ENCODE measurements at regions not wholly inside any gene's neighbourhood (a gene's known extent, or its start where the extent isn't known, plus 50 kb on each side); places are given as distances from the start of the nearest gene placed in this dataset.

DNA sequence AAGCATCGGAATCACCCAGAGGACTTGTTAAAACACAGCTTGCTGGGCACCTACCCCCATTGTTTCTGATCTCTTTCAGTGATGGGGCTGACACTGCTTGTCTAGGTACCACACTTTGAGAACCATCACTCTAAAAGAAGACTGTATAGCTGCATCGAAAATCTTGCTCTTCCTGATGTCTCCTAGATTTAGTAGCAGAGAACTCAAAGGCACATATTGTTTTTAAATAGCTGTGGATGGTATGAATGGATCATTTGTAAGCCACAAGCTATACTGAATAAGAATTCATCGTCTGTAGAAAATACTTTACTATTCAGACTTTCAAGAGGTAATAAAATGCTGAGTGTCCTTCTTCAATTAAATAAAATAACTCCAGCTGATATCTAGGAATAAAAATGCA, 405.4 kb downstream of the ANKRD50 start:
- Mint-ChIP-seq H3K4me3 (no peak overlapping the region), H3K27ac (no peak overlapping the region)

DNA sequence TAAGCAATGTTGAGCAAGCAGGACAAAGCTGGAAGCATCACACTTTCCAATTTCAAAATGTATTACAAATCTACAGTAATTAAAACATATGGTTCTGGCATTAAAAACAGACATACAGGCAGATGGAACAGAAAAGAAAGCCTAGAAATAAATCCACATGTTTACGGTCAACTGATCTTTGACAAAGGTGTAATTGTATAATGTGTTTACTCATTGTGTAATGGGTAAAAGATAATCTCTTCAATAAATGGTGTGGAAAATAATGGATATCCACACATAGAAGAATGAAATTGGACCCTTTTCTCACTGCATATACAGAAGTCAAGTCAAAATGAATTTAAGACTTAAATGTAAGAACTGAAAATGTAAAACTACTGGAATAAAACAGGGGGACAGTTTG, 394.2 kb downstream of the ANKRD50 start:
- H3K4me1 Mint-ChIP-seq (ENCODE audit: low read depth), result no peaks in the 10 kb centered on the region

More for the DNA sequence above, 405.4 kb downstream of the ANKRD50 start:
- no peak for DNase-seq
- no peak for ATAC-seq (replicated peaks in 1 of 2)
- H3K36me3 Mint-ChIP-seq (ENCODE audit: insufficient read depth in 2 of 2), result no peaks in the 10 kb centered on the region
- H3K4me1 Mint-ChIP-seq (ENCODE audit: low read depth), result no peaks in the 10 kb centered on the region
- peaks cover 6% of the 10 kb centered on the region for H3K27me3 Mint-ChIP-seq (ENCODE audit: low read depth)
- no peaks in the 10 kb centered on the region for H3K9me3 Mint-ChIP-seq

DNA sequence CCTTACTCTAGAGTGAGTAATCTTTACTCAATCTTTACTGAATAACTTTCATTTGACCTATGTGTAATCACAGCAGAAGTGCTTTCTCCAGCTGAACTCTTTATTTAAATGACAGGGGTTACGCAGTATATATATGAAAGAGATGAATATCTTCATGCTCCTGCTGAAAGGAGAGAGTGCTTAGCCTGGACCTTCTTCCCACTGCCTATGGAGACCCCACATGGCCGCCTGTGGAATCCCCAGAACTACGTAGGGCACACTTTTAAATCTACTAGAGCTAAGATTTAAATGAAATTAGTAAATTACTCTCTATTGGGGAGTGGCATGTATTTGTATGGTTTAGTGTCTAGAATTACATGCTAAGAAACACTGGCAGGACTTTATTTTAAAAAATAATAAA, 391.2 kb downstream of the ANKRD50 start:
- no peaks in the 10 kb centered on the region for H3K4me1 Mint-ChIP-seq (ENCODE audit: low read depth)
- no peaks in the 10 kb centered on the region for H3K9me3 Mint-ChIP-seq
- H3K36me3 Mint-ChIP-seq (ENCODE audit: insufficient read depth in 2 of 2), result no peaks in the 10 kb centered on the region
- H3K27ac Mint-ChIP-seq, result no peak overlapping the region
- ATAC-seq (replicated peaks in 1 of 2) (no peak), DNase-seq (no peak)
- H3K4me3 Mint-ChIP-seq, result no peak overlapping the region
- no peaks in the 10 kb centered on the region for H3K27me3 Mint-ChIP-seq (ENCODE audit: low read depth)

More for the DNA sequence above, 394.2 kb downstream of the ANKRD50 start:
- DNase-seq (no peak), ATAC-seq (replicated peaks in 1 of 2) (no peak)
- Mint-ChIP-seq H3K36me3 (ENCODE audit: insufficient read depth in 2 of 2) (no peaks in the 10 kb centered on the region), H3K27me3 (ENCODE audit: low read depth) (peaks cover 7% of the 10 kb centered on the region), H3K4me3 (no peak overlapping the region), H3K27ac (no peak overlapping the region), H3K9me3 (no peaks in the 10 kb centered on the region)

DNA sequence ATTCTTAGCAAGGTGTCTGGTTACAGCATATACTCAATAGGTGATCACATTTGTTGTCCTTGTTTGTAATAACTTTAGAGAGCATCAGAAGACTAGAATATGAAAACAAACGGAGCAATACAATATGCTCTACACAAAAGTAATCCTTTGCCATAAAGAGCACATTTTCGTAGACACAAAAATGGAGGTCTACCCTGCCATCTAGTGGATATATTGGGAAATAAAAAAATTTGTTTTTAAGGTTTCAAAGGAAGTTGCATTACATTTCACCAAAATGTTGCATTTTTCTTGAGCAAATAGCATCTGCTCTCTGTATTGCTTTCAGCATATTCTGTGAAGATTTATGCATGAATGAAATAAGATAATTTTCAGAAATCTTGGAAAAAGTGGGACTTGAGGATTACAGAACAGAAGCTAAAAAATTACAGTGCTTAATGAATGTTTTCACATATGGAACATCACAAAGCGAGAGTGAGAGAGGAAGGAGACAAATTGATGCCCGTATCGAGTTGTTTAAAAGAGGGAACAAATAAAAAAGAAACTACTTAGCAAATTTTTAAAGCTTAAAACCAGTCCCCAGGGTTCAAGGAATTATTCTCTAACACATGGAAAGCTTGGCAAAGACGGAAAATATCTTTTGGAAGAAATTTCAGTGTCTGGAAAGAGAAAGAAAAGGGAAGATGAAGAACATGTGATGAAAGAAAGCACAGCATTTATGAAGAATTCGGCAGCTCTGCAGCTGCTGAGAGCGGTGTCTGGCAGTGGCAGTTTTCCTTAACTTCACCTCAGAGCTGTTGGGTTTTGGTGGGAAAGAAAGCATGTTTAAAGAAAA, 390.1 kb downstream of the ANKRD50 start:
- H3K27ac Mint-ChIP-seq, result no peak overlapping the region
- no peak overlapping the region for H3K4me3 Mint-ChIP-seq
- H3K9me3 Mint-ChIP-seq, result no peaks in the 10 kb centered on the region
- DNase-seq (no peak), ATAC-seq (replicated peaks in 1 of 2) (no peak)
- H3K27me3 Mint-ChIP-seq (ENCODE audit: low read depth), result no peaks in the 10 kb centered on the region
- no peaks in the 10 kb centered on the region for H3K36me3 Mint-ChIP-seq (ENCODE audit: insufficient read depth in 2 of 2)
- H3K4me1 Mint-ChIP-seq (ENCODE audit: low read depth), result no peaks in the 10 kb centered on the region

DNA sequence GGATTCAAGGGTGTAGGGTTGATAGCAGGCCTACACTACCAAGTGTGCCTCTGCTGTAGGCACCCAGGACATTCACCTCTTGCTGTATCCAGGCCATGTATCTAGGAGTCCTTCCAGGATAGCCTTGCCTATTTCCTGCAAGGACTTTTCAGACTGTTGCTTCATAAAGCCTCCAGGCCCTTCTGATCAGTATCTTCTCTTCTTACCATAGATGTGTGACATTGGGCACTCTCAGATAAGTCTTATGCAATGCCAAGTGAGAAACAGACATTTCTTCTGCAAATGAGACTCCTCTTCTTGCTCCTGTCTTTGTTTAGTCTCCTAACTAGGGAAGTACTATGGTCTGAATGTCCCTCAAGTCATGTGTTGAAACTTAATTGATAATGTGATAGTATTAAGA, 386.8 kb downstream of the ANKRD50 start:
- H3K9me3 Mint-ChIP-seq, result no peaks in the 10 kb centered on the region
- H3K4me3 Mint-ChIP-seq, result no peak overlapping the region
- no peak for ATAC-seq (replicated peaks in 1 of 2)
- no peak overlapping the region for H3K27ac Mint-ChIP-seq
- peaks cover 6% of the 10 kb centered on the region for H3K27me3 Mint-ChIP-seq (ENCODE audit: low read depth)
- H3K4me1 Mint-ChIP-seq (ENCODE audit: low read depth), result no peaks in the 10 kb centered on the region
- H3K36me3 Mint-ChIP-seq (ENCODE audit: insufficient read depth in 2 of 2), result no peaks in the 10 kb centered on the region
- DNase-seq, result no peak

DNA sequence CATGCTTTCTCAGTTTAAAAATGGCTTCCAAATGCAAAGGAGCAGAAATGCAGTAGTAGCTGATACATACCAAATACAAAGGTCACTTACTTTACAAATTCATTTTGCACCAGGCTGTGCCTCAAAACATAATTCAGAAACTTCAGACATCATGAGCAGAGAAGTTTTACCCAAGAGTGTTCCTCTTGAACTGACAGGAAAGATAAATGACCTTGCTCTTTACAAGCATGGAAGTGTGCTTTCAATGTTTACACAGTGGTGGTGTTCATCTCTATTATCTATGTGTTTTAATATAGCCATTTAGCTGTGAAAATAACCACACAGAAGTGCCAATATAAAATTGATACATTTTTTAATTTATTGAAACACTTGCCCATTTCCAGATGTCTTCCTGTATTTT, 383.4 kb downstream of the ANKRD50 start:
- H3K9me3 Mint-ChIP-seq, result no peaks in the 10 kb centered on the region
- peaks cover 6% of the 10 kb centered on the region for H3K27me3 Mint-ChIP-seq (ENCODE audit: low read depth)
- no peak for DNase-seq
- ATAC-seq (replicated peaks in 1 of 2), result no peak
- no peak overlapping the region for H3K27ac Mint-ChIP-seq
- no peaks in the 10 kb centered on the region for H3K4me1 Mint-ChIP-seq (ENCODE audit: low read depth)
- no peak overlapping the region for H3K4me3 Mint-ChIP-seq
- H3K36me3 Mint-ChIP-seq (ENCODE audit: insufficient read depth in 2 of 2), result no peaks in the 10 kb centered on the region

DNA sequence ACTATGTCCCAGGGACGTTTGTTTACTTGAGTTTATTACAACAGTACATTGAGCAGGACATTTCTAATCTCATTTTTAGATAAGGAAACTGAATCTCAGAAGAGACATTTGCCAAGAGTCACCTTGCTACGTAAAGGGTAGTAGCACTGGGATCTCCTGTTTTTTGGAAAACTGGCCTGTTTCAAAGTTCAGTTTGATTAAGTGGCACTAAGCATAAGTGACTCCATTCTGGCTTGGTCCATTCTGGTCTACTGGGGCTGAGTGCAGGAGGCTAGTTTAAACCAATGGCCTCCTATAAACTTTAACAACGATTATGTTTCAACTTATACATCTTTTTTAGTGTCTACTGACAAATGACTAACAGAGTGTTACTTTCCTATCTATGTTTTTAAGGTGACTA, 382.5 kb downstream of the ANKRD50 start:
- Mint-ChIP-seq H3K27ac (no peak overlapping the region), H3K9me3 (no peaks in the 10 kb centered on the region), H3K36me3 (ENCODE audit: insufficient read depth in 2 of 2) (no peaks in the 10 kb centered on the region), H3K27me3 (ENCODE audit: low read depth) (peaks cover 6% of the 10 kb centered on the region), H3K4me3 (no peak overlapping the region), H3K4me1 (ENCODE audit: low read depth) (no peaks in the 10 kb centered on the region)
- ATAC-seq (replicated peaks in 1 of 2), result no peak
- no peak for DNase-seq

DNA sequence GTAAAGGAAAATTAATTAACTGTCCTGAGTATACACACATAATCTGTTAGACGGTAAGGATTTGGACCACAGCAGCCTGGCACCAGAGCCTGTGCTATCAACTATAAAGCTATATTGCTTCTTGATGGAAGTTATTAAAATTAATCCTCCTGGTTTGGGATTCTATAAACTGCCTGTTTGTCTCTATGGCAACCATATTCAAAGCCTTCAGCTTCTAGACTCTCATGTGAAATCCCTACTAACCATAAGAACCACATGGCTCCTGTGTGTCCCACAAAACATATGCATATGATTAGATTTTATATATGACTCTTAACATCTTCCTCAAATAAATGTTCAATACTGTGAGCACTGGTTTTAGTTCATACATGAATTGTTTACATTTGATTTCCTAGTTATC, 380.8 kb downstream of the ANKRD50 start:
- no peaks in the 10 kb centered on the region for H3K4me1 Mint-ChIP-seq (ENCODE audit: low read depth)
- no peaks in the 10 kb centered on the region for H3K9me3 Mint-ChIP-seq
- ATAC-seq (replicated peaks in 1 of 2) (no peak), DNase-seq (no peak)
- no peak overlapping the region for H3K27ac Mint-ChIP-seq
- H3K36me3 Mint-ChIP-seq (ENCODE audit: insufficient read depth in 2 of 2), result no peaks in the 10 kb centered on the region
- peaks cover 6% of the 10 kb centered on the region for H3K27me3 Mint-ChIP-seq (ENCODE audit: low read depth)
- no peak overlapping the region for H3K4me3 Mint-ChIP-seq

DNA sequence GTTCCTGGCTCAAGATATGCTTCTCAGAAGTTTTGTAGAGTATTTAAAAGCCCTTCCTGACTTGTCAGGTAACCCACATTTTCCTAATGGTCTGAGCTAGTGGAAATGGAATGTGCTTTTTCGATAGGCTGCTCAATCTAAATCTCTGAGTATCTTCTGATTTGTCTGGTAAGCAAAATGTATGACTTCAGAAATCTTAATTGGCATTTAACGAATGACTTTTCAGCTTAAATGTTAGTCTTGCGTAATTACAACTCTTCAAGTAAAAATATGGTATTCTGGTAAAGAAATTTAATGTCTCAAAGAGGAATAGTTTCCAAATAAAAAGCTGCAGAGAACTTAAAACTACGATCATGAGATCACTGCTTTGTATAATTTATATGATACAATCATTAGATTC, 379.1 kb downstream of the ANKRD50 start:
- ATAC-seq (replicated peaks in 1 of 2), result no peak
- Mint-ChIP-seq H3K36me3 (ENCODE audit: insufficient read depth in 2 of 2) (no peaks in the 10 kb centered on the region), H3K4me3 (no peak overlapping the region), H3K27ac (no peak overlapping the region), H3K4me1 (ENCODE audit: low read depth) (no peaks in the 10 kb centered on the region), H3K27me3 (ENCODE audit: low read depth) (no peaks in the 10 kb centered on the region), H3K9me3 (no peaks in the 10 kb centered on the region)
- no peak for DNase-seq

DNA sequence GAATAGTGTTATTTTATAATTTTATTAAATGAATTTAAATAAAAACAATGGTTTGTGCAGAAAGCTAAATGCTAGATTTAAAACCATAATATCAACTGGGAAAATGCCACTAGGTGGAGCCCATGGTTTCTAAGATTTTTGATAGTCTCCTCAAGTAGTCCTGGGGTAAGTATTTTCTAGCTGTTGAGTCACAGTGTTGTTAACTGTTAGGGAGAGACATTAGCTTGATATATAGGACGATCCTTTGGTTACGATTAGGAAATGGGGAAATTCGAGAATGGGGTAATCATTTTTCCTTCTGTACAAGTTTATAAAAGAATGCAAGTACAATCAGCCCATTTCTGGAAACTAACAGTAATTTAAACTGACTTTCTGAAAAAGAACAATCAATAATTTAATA, 378.4 kb downstream of the ANKRD50 start:
- no peaks in the 10 kb centered on the region for H3K9me3 Mint-ChIP-seq

DNA sequence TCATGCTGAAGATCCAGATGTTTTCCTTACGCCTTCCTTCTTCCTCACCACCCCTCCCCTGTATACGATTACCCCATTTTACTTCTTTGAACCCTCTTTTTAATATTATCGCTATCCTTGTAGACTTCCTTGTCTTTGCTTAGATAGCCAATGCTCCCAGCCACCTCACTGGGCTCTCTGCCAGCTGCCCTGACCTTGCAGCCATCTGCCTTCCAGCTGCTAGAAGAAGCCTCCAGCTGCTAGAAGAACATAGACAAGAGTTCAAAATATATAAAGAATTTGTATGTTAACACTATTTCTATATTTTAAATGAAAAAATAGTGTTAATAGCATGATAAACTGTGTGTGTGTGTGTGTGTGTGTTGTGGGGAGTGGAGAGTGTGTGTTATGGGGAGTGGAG, 374.7 kb downstream of the ANKRD50 start:
- no peaks in the 10 kb centered on the region for H3K36me3 Mint-ChIP-seq (ENCODE audit: insufficient read depth in 2 of 2)
- DNase-seq, result no peak
- no peaks in the 10 kb centered on the region for H3K9me3 Mint-ChIP-seq
- H3K27ac Mint-ChIP-seq, result no peak overlapping the region
- H3K27me3 Mint-ChIP-seq (ENCODE audit: low read depth), result no peaks in the 10 kb centered on the region
- ATAC-seq (replicated peaks in 1 of 2), result no peak
- H3K4me3 Mint-ChIP-seq, result no peak overlapping the region
- no peaks in the 10 kb centered on the region for H3K4me1 Mint-ChIP-seq (ENCODE audit: low read depth)

More for the DNA sequence above, 378.4 kb downstream of the ANKRD50 start:
- H3K4me3 Mint-ChIP-seq, result no peak overlapping the region
- DNase-seq (no peak), ATAC-seq (replicated peaks in 1 of 2) (no peak)
- no peaks in the 10 kb centered on the region for H3K36me3 Mint-ChIP-seq (ENCODE audit: insufficient read depth in 2 of 2)
- no peaks in the 10 kb centered on the region for H3K4me1 Mint-ChIP-seq (ENCODE audit: low read depth)
- H3K27me3 Mint-ChIP-seq (ENCODE audit: low read depth), result no peaks in the 10 kb centered on the region
- no peak overlapping the region for H3K27ac Mint-ChIP-seq

DNA sequence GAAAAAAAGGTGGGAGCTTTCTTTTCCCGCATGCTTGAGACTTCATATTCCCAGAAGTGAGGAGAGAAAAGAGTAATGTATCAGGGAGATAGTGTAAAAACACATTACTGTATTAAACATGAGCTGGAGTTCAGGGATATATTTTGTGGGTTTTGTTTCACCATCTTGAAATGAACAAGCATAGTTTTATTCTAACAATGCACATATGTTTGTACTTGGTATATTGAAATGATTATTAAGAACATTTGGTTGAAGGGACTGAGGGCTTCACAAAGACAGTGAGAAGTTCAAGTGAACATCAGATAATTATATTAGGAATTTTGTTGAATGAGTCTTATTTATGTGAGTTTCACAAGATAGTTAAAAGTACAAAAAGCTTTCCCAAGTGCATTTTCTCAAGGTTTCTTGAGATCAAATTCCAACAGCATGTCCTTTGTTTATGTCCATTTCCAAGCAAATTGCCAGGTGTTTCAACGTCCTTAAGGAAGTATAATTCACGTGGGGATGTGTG, 368.8 kb downstream of the ANKRD50 start:
- ATAC-seq (replicated peaks in 1 of 2) (no peak), DNase-seq (no peak)
- H3K4me3 Mint-ChIP-seq, result no peak overlapping the region

DNA sequence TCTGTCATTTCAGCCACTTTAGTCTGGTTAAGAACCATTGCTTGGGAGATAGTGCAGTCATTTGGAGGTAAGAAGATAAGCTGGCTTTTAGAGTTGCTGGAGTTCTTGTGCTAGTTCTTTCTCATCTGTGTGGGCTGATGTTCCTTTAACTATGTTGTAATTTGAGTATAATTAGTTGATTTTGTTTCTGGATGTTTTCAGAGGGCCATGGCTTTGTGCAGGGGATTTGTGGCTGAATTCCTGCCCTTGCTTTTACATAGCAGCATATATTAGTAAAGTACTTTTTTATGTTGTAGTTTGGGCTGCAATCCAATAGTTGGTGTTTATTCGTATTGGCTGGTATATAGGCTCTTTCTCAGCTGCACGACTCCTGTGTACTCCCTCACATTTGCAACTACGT, 339.6 kb downstream of the ANKRD50 start:
- Mint-ChIP-seq H3K27me3 (ENCODE audit: low read depth) (no peaks in the 10 kb centered on the region), H3K27ac (no peak overlapping the region), H3K4me1 (ENCODE audit: low read depth) (no peaks in the 10 kb centered on the region), H3K36me3 (ENCODE audit: insufficient read depth in 2 of 2) (no peaks in the 10 kb centered on the region), H3K4me3 (no peak overlapping the region), H3K9me3 (peaks cover 3 to 5% of the 10 kb centered on the region in 2 donors)
- no peak for DNase-seq
- no peak for ATAC-seq (replicated peaks in 1 of 2)

More for the DNA sequence above, 368.8 kb downstream of the ANKRD50 start:
- Mint-ChIP-seq H3K27me3 (ENCODE audit: low read depth) (no peaks in the 10 kb centered on the region), H3K9me3 (no peaks in the 10 kb centered on the region), H3K27ac (no peak overlapping the region), H3K4me1 (ENCODE audit: low read depth) (no peaks in the 10 kb centered on the region), H3K36me3 (ENCODE audit: insufficient read depth in 2 of 2) (no peaks in the 10 kb centered on the region)

DNA sequence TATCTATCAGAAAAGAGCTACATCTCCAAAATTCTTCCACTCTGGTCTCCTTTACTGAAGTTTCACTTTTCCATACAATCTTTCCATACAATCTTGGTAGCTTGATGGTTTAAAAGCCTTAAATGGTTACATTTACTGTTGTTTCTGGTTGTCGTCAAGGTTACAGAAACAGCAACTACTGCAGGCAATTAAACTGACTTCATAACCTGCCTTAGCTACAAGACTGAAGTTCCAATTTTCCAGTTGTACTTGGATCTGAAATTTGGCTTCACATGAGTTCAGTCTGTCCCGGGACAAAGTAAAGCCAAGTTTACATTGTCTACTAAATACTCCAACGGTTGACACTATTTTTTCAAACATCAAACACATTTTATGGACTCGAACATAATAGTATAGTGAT, 326.4 kb downstream of the ANKRD50 start:
- no peak overlapping the region for H3K4me3 Mint-ChIP-seq
- ATAC-seq (replicated peaks in 1 of 2) (no peak), DNase-seq (no peak)
- no peaks in the 10 kb centered on the region for H3K36me3 Mint-ChIP-seq (ENCODE audit: insufficient read depth in 2 of 2)
- no peaks in the 10 kb centered on the region for H3K27me3 Mint-ChIP-seq (ENCODE audit: low read depth)
- no peaks in the 10 kb centered on the region for H3K4me1 Mint-ChIP-seq (ENCODE audit: low read depth)
- no peak overlapping the region for H3K27ac Mint-ChIP-seq
- H3K9me3 Mint-ChIP-seq, result peaks cover 0 to 2% of the 10 kb centered on the region in 2 donors

Measured in activated T-cell treated with anti-CD3 and anti-CD28 coated beads, Interleukin-2, amount 50 U/mL, for 72 hours (primary cell).